HG03280 (cell line): ENCODE measurements at regions not wholly inside any gene's neighbourhood (a gene's known extent, or its start where the extent isn't known, plus 50 kb on each side); places are given as distances from the start of the nearest gene placed in this dataset.
A peak's percentile ranks its signal among the peaks of the same experiment; 100 is the strongest.

Experiments used
- ATAC-seq: cut with Tn5 transposase; IDR thresholded peaks from one replicate; pipeline ENCODE4 v1.9.1; 2021; ENCODE audit warnings: mild to moderate bottlenecking, moderate library complexity; ENCODE audit not compliant: unreplicated experiment

- ATAC-seq, result no peak
These were observed 104.9 kb downstream of the MTNR1B start for GRCh38 chr11:93074352-93074751.

GRCh38 chr11:93075782-93076181, 106.3 kb downstream of the MTNR1B start:
- no peak for ATAC-seq

- no peak for ATAC-seq
These were observed 110.8 kb downstream of the MTNR1B start for GRCh38 chr11:93080146-93080759.

GRCh38 chr11:93081694-93082093, 112.2 kb downstream of the MTNR1B start:
- ATAC-seq, result no peak

DNA sequence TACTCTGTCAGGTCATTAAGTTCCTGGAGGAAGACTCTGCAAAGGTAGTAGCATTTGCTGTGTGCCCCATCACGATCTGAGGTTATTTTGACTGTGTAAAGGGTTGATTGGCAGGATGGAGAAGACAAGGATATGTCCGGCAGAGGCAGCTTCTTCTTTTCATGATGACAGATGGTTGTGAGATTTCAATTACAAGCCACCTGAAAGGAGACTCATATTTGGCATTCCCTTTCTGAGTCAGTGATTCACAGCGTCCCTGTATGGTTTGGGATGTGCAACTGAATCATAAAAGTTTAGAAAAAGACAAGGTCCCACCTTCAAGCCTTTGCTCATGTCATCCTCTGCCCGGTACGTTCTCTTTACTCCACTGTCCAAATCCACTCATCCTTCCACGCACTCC, 113.4 kb downstream of the MTNR1B start:
- ATAC-seq, result no peak

DNA sequence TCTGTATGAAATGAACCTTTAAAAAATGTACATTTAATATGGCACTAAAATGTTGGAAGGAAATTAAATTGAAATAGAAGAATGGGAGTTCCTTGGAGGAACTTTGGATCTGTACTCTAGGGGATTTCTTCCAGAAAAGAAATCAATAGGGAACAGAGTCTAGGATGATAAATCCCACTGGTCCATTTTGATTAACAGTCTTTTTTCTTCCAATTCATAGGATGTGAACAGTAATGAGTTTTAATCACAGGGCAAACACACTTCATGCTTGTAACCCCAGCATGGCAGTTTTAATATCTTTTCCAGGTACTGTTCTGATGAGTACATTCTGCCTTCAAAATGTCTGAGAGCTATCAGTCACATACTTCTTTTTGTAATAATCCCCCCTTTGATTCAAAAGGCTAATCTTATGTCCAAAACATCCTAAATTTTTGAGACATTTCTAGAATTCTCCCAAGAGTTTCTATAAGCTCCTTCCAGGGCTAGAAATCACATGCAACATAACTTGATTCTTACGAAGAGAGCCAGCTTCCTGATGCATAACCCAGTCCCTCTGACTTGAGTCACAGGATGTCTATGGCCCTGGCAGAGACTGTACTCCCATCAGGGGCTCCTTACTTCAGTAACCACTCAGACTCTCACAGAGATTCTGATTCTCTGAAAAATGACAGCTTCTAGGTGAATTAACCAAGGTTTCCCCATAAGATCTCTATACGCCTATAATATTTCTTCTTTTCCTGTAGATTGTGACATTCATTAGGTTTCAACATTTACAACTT, 112.9 kb downstream of the SLC36A4 start:
- ATAC-seq, result no peak

DNA sequence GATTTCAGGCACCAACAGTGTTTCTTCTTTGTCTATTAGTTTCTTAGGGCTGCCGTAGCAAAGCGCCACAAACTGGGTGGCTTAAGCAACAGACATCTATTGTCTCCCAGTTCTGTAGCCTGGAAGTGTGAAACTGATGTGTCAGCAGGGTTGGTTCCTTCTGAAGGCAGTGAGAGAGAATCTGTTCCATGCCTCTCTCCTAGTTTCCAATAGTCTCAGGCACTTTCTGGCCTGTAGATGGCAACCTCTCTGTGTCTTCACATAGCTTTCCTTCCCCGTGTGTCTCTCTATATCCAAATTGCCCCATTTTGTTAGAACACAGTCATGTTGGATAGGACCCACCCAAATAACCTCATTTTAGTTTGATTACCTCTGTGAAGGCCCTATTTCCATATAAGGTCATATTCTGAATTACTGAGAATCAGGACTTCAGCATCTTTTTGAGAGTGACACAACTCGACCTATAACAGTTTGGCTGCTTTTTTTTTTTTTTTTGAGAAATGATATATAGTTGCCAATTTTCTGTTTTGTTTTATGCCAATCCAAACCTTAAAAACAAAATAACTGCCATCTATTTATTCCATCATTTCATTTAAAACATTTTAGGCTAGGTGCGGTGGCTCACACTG, 108.2 kb downstream of the SLC36A4 start:
- ATAC-seq, result peak; percentile 55
